Adrenal gland (tissue), 9 donors: ENCODE measurements at regions not wholly inside any gene's neighbourhood (a gene's known extent, or its start where the extent isn't known, plus 50 kb on each side); places are given as distances from the start of the nearest gene placed in this dataset.

Experiments
- DNase-seq, 7 donors: peaks; one replicate each; pipeline ENCODE4 v3.0.0-alpha.2; 2019 to 2020
- H3K27ac ChIP-seq, 5 donors: fragments of 200-600 bp; sonication (generic) in 4 of 5; 1 replicate in 3 of 5; 2 replicates in 2 of 5; pipeline versions ENCODE4 v1.5.1 to v1.8.0; 2016 to 2020; ENCODE audit warnings: mild to moderate bottlenecking in 1 of 5
- H3K27me3 ChIP-seq: fragments of 200-600 bp; 2 replicates; pipeline ENCODE4 v1.8.0; 2021
- H3K36me3 ChIP-seq, 2 donors: fragments of 200-600 bp; replicated peaks in 1 of 2; 1 replicate in 1 of 2; 2 replicates in 1 of 2; pipeline versions ENCODE4 v1.5.1 to v1.8.0; 2018 to 2022
- H3K4me1 ChIP-seq, 2 donors: fragments of 200-600 bp; replicated peaks in 1 of 2; 1 replicate in 1 of 2; 2 replicates in 1 of 2; pipeline versions ENCODE4 v1.5.1 to v1.8.0; 2018 to 2021
- H3K4me3 ChIP-seq, 4 donors: fragments of 200-600 bp; sonication (generic) in 3 of 4; one replicate each; pipeline ENCODE4 v1.5.1; 2016 to 2018
- H3K9me3 ChIP-seq, 3 donors: fragments of 200-600 bp; sonication (generic) in 1 of 3; replicated peaks in 1 of 3; 1 replicate in 2 of 3; 2 replicates in 1 of 3; pipeline versions ENCODE4 v1.5.1 to v1.8.0; 2016 to 2021
- CTCF ChIP-seq, 6 experiments: fragments of 450-650 bp in 4 of 6; fragments of 200-600 bp in 2 of 6; sonication (generic) in 1 of 6; IDR thresholded peaks; 1 replicate in 5 of 6; 2 replicates in 1 of 6; pipeline versions ENCODE4 v1.5.1 to v1.8.0; 2016 to 2021; ENCODE audit warnings: antibody characterized with exemption in 6 of 6, mild to moderate bottlenecking in 2 of 6, moderate library complexity in 1 of 6
- POLR2A ChIP-seq, 2 donors: fragments of 450-650 bp; IDR thresholded peaks; one replicate each; pipeline ENCODE4 v1.6.1; 2017; ENCODE audit warnings: antibody characterized with exemption in 2 of 2, mild to moderate bottlenecking in 2 of 2, moderate library complexity in 1 of 2
- WGBS, 4 donors: extraction: QIAGEN DNeasy Blood & Tissue Kit in 2 of 4; methylation state at CpG; one replicate each; pipeline versions ENCODE4 v1.1.5 to v1.1.7; 2013 to 2017; 5-methylcytosine and 5-hydroxymethylcytosine counted together
- intact Hi-C, 2 donors: fragments of 100-400 bp; cut with DNase I; formaldehyde crosslinking; loops; one replicate each; pipeline versions ENCODE4 v1.14.1 to v1.15.0; 2022 to 2023
- donor health status: healthy with polysubstance abuse.
- donor health status: Bipolar disorder and iron deficiency.
- donor health status: DM: yes; HTN: yes; CAD: no.
- donor health status: DM: no; HTN: no; CAD: no.
- donor health status: DM: no; HTN: no; CAD: no.

GRCh38 chr10:44460416-44460815 is 75.5 kb upstream of the CXCL12 start:
- no peaks in the 10 kb centered on the region for H3K27me3 ChIP-seq
- peaks cover 21 to 28% of the 10 kb centered on the region in 2 donors for H3K4me1 ChIP-seq
- H3K9me3 ChIP-seq = no peaks in the 10 kb centered on the region
- 70 to 94% (median 90%) methylated on average over 1 of the region's 1 CpG for WGBS, 4 donors
- TF ChIP-seq POLR2A (IDR thresholded peaks at IDR 0.05) (no peak), CTCF (IDR thresholded peaks at IDR 0.05) (no peak)
- intact Hi-C loops = no loop called here
- H3K36me3 ChIP-seq = no peaks in the 10 kb centered on the region
- no peak overlapping the region for H3K4me3 ChIP-seq
- no peak for DNase-seq
- H3K27ac ChIP-seq = peak overlapping the region in 2 of 5 donors; percentile 50 to 56

GRCh38 chr10:44462338-44462914 is 77.5 kb upstream of the CXCL12 start:
- no peaks in the 10 kb centered on the region for H3K27me3 ChIP-seq
- DNase-seq = peak in 5 of 7 donors; percentile 32 to 71 (median 48)
- TF ChIP-seq CTCF (IDR thresholded peaks at IDR 0.05) = no peak
- TF ChIP-seq POLR2A (IDR thresholded peaks at IDR 0.05) = no peak
- WGBS, 4 donors = 53 to 64% (median 57%) methylated on average over 7 of the region's 7 CpGs
- H3K4me1 ChIP-seq = peaks cover 21 to 28% of the 10 kb centered on the region in 2 donors
- no peaks in the 10 kb centered on the region for H3K36me3 ChIP-seq
- no peak overlapping the region for H3K27ac ChIP-seq
- H3K4me3 ChIP-seq = no peak overlapping the region
- intact Hi-C loops = no loop called here
- no peaks in the 10 kb centered on the region for H3K9me3 ChIP-seq

GRCh38 chr10:44463511-44464121 is 78.7 kb upstream of the CXCL12 start:
- DNase-seq = no peak
- Histone ChIP-seq H3K9me3 (no peaks in the 10 kb centered on the region), H3K27ac (no peak overlapping the region), H3K4me1 (peaks cover 21 to 22% of the 10 kb centered on the region in 2 donors), H3K36me3 (no peaks in the 10 kb centered on the region), H3K27me3 (no peaks in the 10 kb centered on the region), H3K4me3 (no peak overlapping the region)
- TF ChIP-seq CTCF (IDR thresholded peaks at IDR 0.05) = no peak
- no peak for TF ChIP-seq POLR2A (IDR thresholded peaks at IDR 0.05)
- 61 to 64% (median 62%) methylated on average over 6 of the region's 6 CpGs for WGBS, 4 donors
- intact Hi-C loops = no loop called here

GRCh38 chr10:44464503-44464902 is 79.6 kb upstream of the CXCL12 start:
- no peak for DNase-seq
- Histone ChIP-seq H3K9me3 (no peaks in the 10 kb centered on the region), H3K4me1 (peaks cover 12 to 13% of the 10 kb centered on the region in 2 donors), H3K27ac (no peak overlapping the region), H3K4me3 (no peak overlapping the region), H3K36me3 (no peaks in the 10 kb centered on the region), H3K27me3 (no peaks in the 10 kb centered on the region)
- intact Hi-C loops = no loop called here
- TF ChIP-seq POLR2A (IDR thresholded peaks at IDR 0.05) (no peak), CTCF (IDR thresholded peaks at IDR 0.05) (no peak)
- WGBS, 4 donors = 40 to 45% (median 43%) methylated on average over 2 of the region's 2 CpGs
